ENCODE measurements at regions not wholly inside any gene's neighbourhood (a gene's known extent, or its start where the extent isn't known, plus 50 kb on each side); places are given as distances from the start of the nearest gene placed in this dataset.
"Not testable (repeated sequence)": the region's sequence is repeated elsewhere in the genome, so short reads cannot be mapped to it uniquely, and the experiment has no call there.

GRCh38 chr11:67800591-67800990 lies 126.2 kb upstream of the ALDH3B2 start:
- not testable (repeated sequence) for TF ChIP-seq POLR2A (IDR thresholded peaks at IDR 0.05)
- TF ChIP-seq, protein P1, sequence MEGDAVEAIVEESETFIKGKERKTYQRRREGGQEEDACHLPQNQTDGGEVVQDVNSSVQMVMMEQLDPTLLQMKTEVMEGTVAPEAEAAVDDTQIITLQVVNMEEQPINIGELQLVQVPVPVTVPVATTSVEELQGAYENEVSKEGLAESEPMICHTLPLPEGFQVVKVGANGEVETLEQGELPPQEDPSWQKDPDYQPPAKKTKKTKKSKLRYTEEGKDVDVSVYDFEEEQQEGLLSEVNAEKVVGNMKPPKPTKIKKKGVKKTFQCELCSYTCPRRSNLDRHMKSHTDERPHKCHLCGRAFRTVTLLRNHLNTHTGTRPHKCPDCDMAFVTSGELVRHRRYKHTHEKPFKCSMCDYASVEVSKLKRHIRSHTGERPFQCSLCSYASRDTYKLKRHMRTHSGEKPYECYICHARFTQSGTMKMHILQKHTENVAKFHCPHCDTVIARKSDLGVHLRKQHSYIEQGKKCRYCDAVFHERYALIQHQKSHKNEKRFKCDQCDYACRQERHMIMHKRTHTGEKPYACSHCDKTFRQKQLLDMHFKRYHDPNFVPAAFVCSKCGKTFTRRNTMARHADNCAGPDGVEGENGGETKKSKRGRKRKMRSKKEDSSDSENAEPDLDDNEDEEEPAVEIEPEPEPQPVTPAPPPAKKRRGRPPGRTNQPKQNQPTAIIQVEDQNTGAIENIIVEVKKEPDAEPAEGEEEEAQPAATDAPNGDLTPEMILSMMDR (IDR thresholded peaks at IDR 0.05), result not testable (repeated sequence)
